GM12873 (cell line): ENCODE measurements at regions not wholly inside any gene's neighbourhood (a gene's known extent, or its start where the extent isn't known, plus 50 kb on each side); places are given as distances from the start of the nearest gene placed in this dataset.

Experiments
- TF ChIP-seq, protein P1 (sequence below): IDR thresholded peaks from 2 replicates; pipeline ENCODE4 v1.5.1; 2012; ENCODE audit warnings: low read depth, mild to moderate bottlenecking, moderate library complexity, low read length, control low read depth; ENCODE audit not compliant: insufficient read depth; ENCODE audit errors: missing control alignments

DNA sequence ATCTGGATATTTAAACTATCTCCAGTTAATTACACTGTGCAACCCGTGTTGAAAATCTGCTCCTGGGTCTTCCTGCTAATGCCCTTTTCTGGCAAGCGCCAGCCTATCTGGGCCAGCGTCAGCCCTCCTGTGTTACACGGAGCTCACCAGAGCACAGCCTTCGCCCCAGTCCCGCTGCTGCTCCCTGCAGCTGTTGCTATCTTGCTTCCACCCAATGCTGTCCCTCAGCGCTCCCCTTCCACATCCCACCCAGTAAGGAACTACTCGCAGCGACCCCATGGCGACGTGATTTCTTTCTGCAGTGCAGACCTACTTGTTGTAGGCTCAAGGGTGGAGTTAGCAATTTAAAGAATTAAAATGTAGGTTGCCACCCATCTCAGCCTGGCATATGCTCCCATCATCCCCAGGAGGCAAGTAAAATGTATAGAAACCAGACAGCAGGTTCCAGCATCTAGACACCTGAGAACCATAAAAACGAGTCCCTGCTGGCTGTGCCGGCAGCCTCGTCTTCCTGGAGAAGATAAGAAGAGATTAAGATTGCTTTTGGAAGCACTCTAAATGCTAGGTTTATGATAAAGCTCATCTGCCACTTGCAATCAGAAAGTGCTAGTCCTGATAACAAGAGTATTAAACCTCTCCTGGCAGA is 254.3 kb upstream of the FOXQ1 start:
- TF ChIP-seq, protein P1, sequence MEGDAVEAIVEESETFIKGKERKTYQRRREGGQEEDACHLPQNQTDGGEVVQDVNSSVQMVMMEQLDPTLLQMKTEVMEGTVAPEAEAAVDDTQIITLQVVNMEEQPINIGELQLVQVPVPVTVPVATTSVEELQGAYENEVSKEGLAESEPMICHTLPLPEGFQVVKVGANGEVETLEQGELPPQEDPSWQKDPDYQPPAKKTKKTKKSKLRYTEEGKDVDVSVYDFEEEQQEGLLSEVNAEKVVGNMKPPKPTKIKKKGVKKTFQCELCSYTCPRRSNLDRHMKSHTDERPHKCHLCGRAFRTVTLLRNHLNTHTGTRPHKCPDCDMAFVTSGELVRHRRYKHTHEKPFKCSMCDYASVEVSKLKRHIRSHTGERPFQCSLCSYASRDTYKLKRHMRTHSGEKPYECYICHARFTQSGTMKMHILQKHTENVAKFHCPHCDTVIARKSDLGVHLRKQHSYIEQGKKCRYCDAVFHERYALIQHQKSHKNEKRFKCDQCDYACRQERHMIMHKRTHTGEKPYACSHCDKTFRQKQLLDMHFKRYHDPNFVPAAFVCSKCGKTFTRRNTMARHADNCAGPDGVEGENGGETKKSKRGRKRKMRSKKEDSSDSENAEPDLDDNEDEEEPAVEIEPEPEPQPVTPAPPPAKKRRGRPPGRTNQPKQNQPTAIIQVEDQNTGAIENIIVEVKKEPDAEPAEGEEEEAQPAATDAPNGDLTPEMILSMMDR: no peak

DNA sequence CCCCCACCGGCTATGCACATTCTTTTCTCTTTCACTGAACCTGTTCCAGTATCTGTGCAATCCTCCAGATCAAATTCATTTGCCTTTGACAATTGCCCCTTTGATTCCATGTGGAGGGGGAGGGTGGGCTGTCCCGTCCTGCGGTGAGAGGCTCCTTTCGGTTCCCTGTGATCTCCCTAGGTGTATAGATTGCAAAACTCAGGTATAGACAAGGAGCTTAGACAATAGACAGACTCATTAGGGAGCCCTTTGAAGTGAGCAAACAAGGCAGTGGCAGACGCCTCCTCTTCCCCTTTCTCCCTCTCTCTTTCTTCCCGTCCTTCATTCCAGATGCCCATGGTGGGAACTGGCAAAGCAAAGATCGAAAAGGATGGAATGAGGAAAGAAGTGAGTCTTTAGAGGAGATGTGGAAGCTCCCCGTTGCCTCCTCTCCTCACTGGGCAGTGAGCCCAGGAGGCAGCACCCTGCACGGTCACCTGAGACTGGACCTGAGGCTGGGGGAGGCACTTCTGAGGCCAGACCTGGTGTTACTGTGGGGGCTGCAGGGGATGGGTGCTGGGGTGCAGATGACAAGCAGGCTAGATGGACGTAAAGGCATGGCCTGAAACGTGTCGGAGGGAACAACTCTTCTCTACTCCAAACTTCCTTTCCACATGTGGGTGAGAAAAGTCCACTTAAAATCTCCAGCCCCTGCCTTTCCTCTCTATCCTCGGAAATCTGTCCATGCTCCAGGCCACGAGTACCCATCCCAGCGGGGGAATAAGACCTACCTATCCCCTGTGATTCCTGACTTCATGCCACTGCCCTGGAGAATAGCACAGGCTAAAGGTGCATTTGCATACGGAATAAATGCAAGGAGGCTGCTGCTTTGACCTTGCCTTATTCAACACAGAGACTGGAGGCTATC is 256.6 kb upstream of the FOXQ1 start:
- TF ChIP-seq, protein P1: no peak

DNA sequence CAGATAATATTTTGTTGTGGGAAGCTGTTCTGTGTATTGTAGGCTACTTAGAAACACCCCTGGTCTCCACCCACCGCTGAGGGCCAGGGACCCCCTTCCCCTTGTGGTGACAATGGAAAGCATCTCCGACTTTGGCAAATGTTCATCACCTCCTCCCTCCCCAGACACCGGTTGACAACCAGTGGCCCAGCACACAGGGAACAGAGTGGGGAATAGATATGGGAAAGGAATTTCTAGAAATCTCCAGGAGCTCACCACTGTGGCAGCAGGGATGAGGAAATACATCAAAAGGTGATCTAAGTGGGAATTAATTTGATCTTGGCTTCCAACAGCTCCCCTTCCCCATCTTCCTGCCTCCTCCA is 257.3 kb upstream of the FOXQ1 start:
- TF ChIP-seq, protein P1: no peak

DNA sequence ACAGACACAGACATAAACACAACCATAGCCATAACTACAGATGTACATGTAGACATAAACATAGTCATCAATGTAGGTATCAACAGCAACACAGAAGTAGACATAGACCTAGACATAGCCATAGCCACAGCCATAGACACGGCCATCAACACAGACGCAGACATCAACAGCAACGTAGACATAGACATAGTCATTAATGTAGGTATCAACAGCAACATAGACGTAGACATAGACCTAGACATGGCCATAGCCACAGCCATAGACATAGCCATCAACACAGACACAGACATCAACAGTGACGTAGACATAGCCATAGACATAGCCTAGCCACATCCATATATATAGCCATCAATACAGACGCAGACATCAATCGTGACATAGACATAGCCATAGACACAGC is 258.3 kb upstream of the FOXQ1 start:
- TF ChIP-seq, protein P1: no peak

DNA sequence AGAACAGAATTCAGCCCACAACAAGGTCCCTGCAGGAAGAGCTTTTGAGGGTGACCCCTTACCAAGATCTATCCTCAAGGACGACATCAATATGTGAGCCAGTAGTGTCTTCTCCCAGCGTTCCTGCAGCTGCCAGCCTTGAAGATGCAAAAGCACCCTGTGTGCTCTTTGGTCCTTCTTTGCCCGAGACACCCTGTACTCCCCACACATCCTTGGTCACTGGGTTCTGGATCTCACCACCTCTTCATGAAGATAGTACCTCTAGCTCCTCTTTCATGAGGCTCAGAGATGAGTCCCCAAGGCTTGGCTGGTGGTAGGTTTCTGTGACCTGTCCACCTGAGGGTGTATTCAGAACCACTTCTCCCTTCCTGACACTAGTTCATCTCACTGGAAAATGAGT is 259.6 kb upstream of the FOXQ1 start:
- TF ChIP-seq, protein P1: no peak

DNA sequence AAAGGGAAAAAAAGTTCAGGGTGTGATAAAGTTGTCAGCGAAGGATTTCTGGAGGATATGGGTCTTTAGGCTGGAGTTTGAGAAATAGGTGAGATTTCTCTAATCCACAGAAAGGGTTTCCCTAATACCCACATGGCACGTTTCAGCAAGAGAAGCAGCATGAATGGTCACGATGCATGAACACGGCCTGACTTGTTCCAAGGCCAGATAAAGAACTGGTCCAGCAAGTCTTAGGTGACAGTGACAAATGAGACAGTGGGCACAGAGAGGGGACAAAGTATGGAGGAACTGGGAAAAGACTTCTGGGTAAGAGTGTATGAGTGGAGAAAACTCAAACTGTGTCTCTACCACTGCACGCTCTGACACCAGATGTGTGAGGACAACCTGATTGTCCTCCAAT is 262.0 kb upstream of the FOXQ1 start:
- TF ChIP-seq, protein P1: no peak

DNA sequence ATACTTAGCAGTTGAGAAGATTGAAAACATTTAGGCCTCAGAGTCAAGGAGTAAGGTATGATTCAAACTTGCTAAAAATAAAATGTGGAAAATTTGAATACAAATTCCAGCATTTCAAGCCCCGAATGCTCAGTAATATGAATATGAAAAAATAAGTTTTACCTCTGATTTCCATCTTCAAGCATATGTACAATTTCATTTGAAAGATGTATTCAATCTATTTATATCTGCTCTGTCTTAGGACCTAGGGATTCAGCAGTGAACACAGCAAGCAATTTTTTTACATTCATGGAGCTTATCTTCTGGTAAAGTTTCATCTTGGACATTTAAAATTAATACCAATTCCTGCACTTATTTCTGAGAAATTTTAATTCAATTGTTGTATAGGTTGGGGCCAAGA is 262.7 kb upstream of the FOXQ1 start:
- TF ChIP-seq, protein P1: no peak
